ENCODE measurements at regions not wholly inside any gene's neighbourhood (a gene's known extent, or its start where the extent isn't known, plus 50 kb on each side); places are given as distances from the start of the nearest gene placed in this dataset.

- no peak for DNase-seq
Observed at GRCh38 chr15:94099574-94099960, 131.8 kb upstream of the MCTP2 start.

- DNase-seq = no peak
Observed at GRCh38 chr15:94098921-94099573, 132.3 kb upstream of the MCTP2 start.

GRCh38 chr15:94097552-94097951 lies 133.8 kb upstream of the MCTP2 start:
- no peak for DNase-seq

- DNase-seq = no peak
Observed at GRCh38 chr15:94094310-94094709, 137.1 kb upstream of the MCTP2 start.

GRCh38 chr15:94086341-94086740 lies 145.0 kb upstream of the MCTP2 start:
- no peak for DNase-seq

GRCh38 chr15:94083467-94084052 lies 147.8 kb upstream of the MCTP2 start:
- DNase-seq = no peak

- DNase-seq = no peak
Observed at GRCh38 chr15:94081829-94082228, 149.5 kb upstream of the MCTP2 start.

GRCh38 chr15:94080989-94081605 lies 150.3 kb upstream of the MCTP2 start:
- DNase-seq = no peak

- no peak for DNase-seq
Observed at GRCh38 chr15:94080416-94080815, 150.9 kb upstream of the MCTP2 start.

GRCh38 chr15:94079968-94080367 lies 151.4 kb upstream of the MCTP2 start:
- no peak for DNase-seq

GRCh38 chr15:94079459-94079858 lies 151.9 kb upstream of the MCTP2 start:
- DNase-seq = no peak

- DNase-seq = no peak
Observed at GRCh38 chr15:94077938-94078337, 153.4 kb upstream of the MCTP2 start.

GRCh38 chr15:94075349-94075748 lies 156.0 kb upstream of the MCTP2 start:
- DNase-seq = no peak

- no peak for DNase-seq
Observed at GRCh38 chr15:94070356-94071295, 160.7 kb upstream of the MCTP2 start.

GRCh38 chr15:94069844-94070243 lies 161.5 kb upstream of the MCTP2 start:
- no peak for DNase-seq

GRCh38 chr15:94066811-94067210 lies 164.6 kb upstream of the MCTP2 start:
- no peak for DNase-seq

- DNase-seq = no peak
Observed at GRCh38 chr15:94066046-94066445, 165.3 kb upstream of the MCTP2 start.

- no peak for DNase-seq
Observed at GRCh38 chr15:94064676-94065313, 166.6 kb upstream of the MCTP2 start.

GRCh38 chr15:94061041-94061440 lies 170.3 kb upstream of the MCTP2 start:
- DNase-seq = no peak

GRCh38 chr15:94059013-94059587 lies 172.3 kb upstream of the MCTP2 start:
- DNase-seq = no peak

GRCh38 chr15:94057305-94057704 lies 174.1 kb upstream of the MCTP2 start:
- no peak for DNase-seq

GRCh38 chr15:94056314-94056713 lies 175.0 kb upstream of the MCTP2 start:
- DNase-seq = no peak

GRCh38 chr15:94053626-94054025 lies 177.7 kb upstream of the MCTP2 start:
- no peak for DNase-seq
